ENCODE measurements at regions not wholly inside any gene's neighbourhood (a gene's known extent, or its start where the extent isn't known, plus 50 kb on each side); places are given as distances from the start of the nearest gene placed in this dataset.

GRCh38 chr12:58787021-58787760 lies 133.1 kb downstream of the LRIG3 start:
- no peak for DNase-seq
- TF ChIP-seq TEAD4 (IDR thresholded peaks at IDR 0.05; ENCODE audit: borderline replicate concordance, insufficient read depth), result no peak
- no peak for TF ChIP-seq GATA2 (CRISPR knock-in tag; IDR thresholded peaks at IDR 0.05)
- no peak for TF ChIP-seq RFX5 (IDR thresholded peaks at IDR 0.05; ENCODE audit: low read length)
- no peak for TF ChIP-seq NFIC (IDR thresholded peaks at IDR 0.05; ENCODE audit: borderline replicate concordance)
- TF ChIP-seq, protein P1, sequence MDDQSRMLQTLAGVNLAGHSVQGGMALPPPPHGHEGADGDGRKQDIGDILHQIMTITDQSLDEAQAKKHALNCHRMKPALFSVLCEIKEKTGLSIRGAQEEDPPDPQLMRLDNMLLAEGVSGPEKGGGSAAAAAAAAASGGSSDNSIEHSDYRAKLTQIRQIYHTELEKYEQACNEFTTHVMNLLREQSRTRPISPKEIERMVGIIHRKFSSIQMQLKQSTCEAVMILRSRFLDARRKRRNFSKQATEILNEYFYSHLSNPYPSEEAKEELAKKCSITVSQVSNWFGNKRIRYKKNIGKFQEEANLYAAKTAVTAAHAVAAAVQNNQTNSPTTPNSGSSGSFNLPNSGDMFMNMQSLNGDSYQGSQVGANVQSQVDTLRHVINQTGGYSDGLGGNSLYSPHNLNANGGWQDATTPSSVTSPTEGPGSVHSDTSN (IDR thresholded peaks at IDR 0.05), result no peak
- TF ChIP-seq GABPA (IDR thresholded peaks at IDR 0.05; ENCODE audit: low read depth), result no peak
- no peak for TF ChIP-seq EP300 (IDR thresholded peaks at IDR 0.05; ENCODE audit: borderline replicate concordance in 1 of 2, low read depth in 1 of 2, low read length in 1 of 2)
- TF ChIP-seq, protein P2, sequence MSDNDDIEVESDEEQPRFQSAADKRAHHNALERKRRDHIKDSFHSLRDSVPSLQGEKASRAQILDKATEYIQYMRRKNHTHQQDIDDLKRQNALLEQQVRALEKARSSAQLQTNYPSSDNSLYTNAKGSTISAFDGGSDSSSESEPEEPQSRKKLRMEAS (IDR thresholded peaks at IDR 0.05; ENCODE audit: low read depth), result no peak
- no peak for TF ChIP-seq YY1 (IDR thresholded peaks at IDR 0.05; ENCODE audit: low read depth)
- no peak for TF ChIP-seq NRF1 (IDR thresholded peaks at IDR 0.05; ENCODE audit: low read depth, low read length)
- no peak for TF ChIP-seq MXI1 (IDR thresholded peaks at IDR 0.05; ENCODE audit: low read depth, low read length)
- TF ChIP-seq REST (IDR thresholded peaks at IDR 0.05; ENCODE audit: low read depth, low read length), result no peak
- no peak for TF ChIP-seq CHD2 (IDR thresholded peaks at IDR 0.05; ENCODE audit: low read length, partially characterized antibody)
- no peak for TF ChIP-seq RAD21 (IDR thresholded peaks at IDR 0.05; ENCODE audit: low read length)
- no peak for TF ChIP-seq IRF3 (IDR thresholded peaks at IDR 0.05; ENCODE audit: low read depth, low read length)
- TF ChIP-seq RXRA (IDR thresholded peaks at IDR 0.05; ENCODE audit: borderline replicate concordance, low read depth), result no peak
- TF ChIP-seq, protein P3, sequence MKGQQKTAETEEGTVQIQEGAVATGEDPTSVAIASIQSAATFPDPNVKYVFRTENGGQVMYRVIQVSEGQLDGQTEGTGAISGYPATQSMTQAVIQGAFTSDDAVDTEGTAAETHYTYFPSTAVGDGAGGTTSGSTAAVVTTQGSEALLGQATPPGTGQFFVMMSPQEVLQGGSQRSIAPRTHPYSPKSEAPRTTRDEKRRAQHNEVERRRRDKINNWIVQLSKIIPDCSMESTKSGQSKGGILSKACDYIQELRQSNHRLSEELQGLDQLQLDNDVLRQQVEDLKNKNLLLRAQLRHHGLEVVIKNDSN (IDR thresholded peaks at IDR 0.05; ENCODE audit: borderline replicate concordance, low read depth), result no peak
- TF ChIP-seq, protein P4, sequence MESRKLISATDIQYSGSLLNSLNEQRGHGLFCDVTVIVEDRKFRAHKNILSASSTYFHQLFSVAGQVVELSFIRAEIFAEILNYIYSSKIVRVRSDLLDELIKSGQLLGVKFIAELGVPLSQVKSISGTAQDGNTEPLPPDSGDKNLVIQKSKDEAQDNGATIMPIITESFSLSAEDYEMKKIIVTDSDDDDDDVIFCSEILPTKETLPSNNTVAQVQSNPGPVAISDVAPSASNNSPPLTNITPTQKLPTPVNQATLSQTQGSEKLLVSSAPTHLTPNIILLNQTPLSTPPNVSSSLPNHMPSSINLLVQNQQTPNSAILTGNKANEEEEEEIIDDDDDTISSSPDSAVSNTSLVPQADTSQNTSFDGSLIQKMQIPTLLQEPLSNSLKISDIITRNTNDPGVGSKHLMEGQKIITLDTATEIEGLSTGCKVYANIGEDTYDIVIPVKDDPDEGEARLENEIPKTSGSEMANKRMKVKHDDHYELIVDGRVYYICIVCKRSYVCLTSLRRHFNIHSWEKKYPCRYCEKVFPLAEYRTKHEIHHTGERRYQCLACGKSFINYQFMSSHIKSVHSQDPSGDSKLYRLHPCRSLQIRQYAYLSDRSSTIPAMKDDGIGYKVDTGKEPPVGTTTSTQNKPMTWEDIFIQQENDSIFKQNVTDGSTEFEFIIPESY (IDR thresholded peaks at IDR 0.05; ENCODE audit: borderline replicate concordance, low read depth), result no peak
- no peak for TF ChIP-seq FOSL2 (IDR thresholded peaks at IDR 0.05; ENCODE audit: borderline replicate concordance, low read depth)
- TF ChIP-seq EZH2phosphoT487 (IDR thresholded peaks at IDR 0.05; ENCODE audit: borderline replicate concordance, low read depth), result no peak
- no peak overlapping the region for H3K27ac ChIP-seq (ENCODE audit: low read depth in 2 of 2, low read length in 1 of 2)
- no peak overlapping the region for H3K4me2 ChIP-seq
- ChIA-PET CTCF (no interaction called here), POLR2A (no interaction called here)
- no peaks in the 10 kb centered on the region for H3K79me2 ChIP-seq (ENCODE audit: insufficient read depth)
- H3K9me2 ChIP-seq, result no peaks in the 10 kb centered on the region
- no peaks in the 10 kb centered on the region for H3K4me1 ChIP-seq (ENCODE audit: control insufficient read depth in 1 of 2, insufficient read depth in 2 of 2, low read depth in 1 of 2, low read length in 1 of 2)
- H3K9me3 ChIP-seq, result no peaks in the 10 kb centered on the region
- H3K27me3 ChIP-seq (ENCODE audit: insufficient read depth), result no peaks in the 10 kb centered on the region; the same call in 1 of the 2 replicates
- no peaks in the 10 kb centered on the region for H3F3A ChIP-seq (replicated peaks; ENCODE audit: insufficient read depth)
- 18% methylated on average over 4 of the region's 4 CpGs for WGBS (ENCODE audit: low lambda C conversion rate)
- no peak overlapping the region for H3K4me3 ChIP-seq (ENCODE audit: low read depth in 2 of 2, low read length in 1 of 2)
- H3K36me3 ChIP-seq (replicated peaks in 1 of 2; ENCODE audit: control insufficient read depth in 1 of 2, insufficient read depth in 2 of 2, low read length in 1 of 2), result no peaks in the 10 kb centered on the region
- H2AFZ ChIP-seq (ENCODE audit: low read depth), result no peak overlapping the region
- no peak overlapping the region for H3K9ac ChIP-seq
- H4K20me1 ChIP-seq (ENCODE audit: insufficient read depth), result no peaks in the 10 kb centered on the region
